ENCODE measurements at regions not wholly inside any gene's neighbourhood (a gene's known extent, or its start where the extent isn't known, plus 50 kb on each side); places are given as distances from the start of the nearest gene placed in this dataset.

GRCh38 chr5:86546044-86546443, 71.7 kb upstream of the COX7C start (continued):
- no peak for TF ChIP-seq FOXK1 (CRISPR knock-in tag; IDR thresholded peaks at IDR 0.05; ENCODE audit: borderline replicate concordance)
- TF ChIP-seq RBFOX2 (IDR thresholded peaks at IDR 0.05; ENCODE audit: low read depth, low read length), result no peak

GRCh38 chr5:86546582-86546981, 71.2 kb upstream of the COX7C start:
- H3K36me3 ChIP-seq (ENCODE audit: control insufficient read depth, insufficient read depth, low read length), result no peaks in the 10 kb centered on the region
- ATAC-seq (peak; percentile 34; the same call in 1 of the 3 replicates), FAIRE-seq (no peak), DNase-seq (ENCODE audit: extremely low read depth in 1 of 4, low spot score in 3 of 4) (no peak)
- no peak overlapping the region for H3K4me3 ChIP-seq
- H3K4me2 ChIP-seq (ENCODE audit: insufficient read depth, low read length), result no peak overlapping the region
- H3K9me3 ChIP-seq (replicated peaks; ENCODE audit: control insufficient read depth, insufficient read depth, low read depth, low read length), result no peaks in the 10 kb centered on the region
- H4K20me1 ChIP-seq (replicated peaks; ENCODE audit: control insufficient read depth, insufficient read depth, low read length), result no peaks in the 10 kb centered on the region
- no peak overlapping the region for H3K27ac ChIP-seq (ENCODE audit: extremely low read depth, low read depth, low read length)
- no peak overlapping the region for H2AFZ ChIP-seq (ENCODE audit: low read depth, low read length)
- intact Hi-C loops (cut with micrococcal nuclease), result no loop called here
- in situ Hi-C loops (cut with MboI), result no loop called here
- TF ChIP-seq ZNF239 (CRISPR knock-in tag; IDR thresholded peaks at IDR 0.05) (peak; percentile 43; the same call in 1 of the 2 replicates), TSHZ1 (CRISPR knock-in tag; IDR thresholded peaks at IDR 0.05) (no peak), CBX5 (IDR thresholded peaks at IDR 0.05; ENCODE audit: borderline replicate concordance, low read depth) (no peak), NFYB (IDR thresholded peaks at IDR 0.05; ENCODE audit: extremely low read depth, insufficient read length) (no peak), YY1 (IDR thresholded peaks at IDR 0.05; ENCODE audit: borderline replicate concordance in 1 of 3, control insufficient read depth in 1 of 3, extremely low read depth in 1 of 3, insufficient read depth in 3 of 3, insufficient read length in 1 of 3, insufficient replicate concordance in 2 of 3, low read depth in 1 of 3, low read length in 2 of 3) (peak in 1 of 3 experiments; percentile 65), CTCF (IDR thresholded peaks at IDR 0.05 in 2 of 3, conservative IDR thresholded peaks at IDR 0.05 in 1 of 3; ENCODE audit: insufficient read depth in 2 of 3, low read depth in 1 of 3, low read length in 3 of 3) (0 out of 6 replicates have a peak, but pooled peaks of 1 of the 3 experiments have one; percentile 15)
- no TSS peak for BruUV-seq (replicated peaks)
- ChIA-PET CTCF (ENCODE audit: low intra/inter-chr PET ratio) (no interaction called here), POLR2A (interaction anchor here (1.4 kb wide), 1 partner anchor 17 kb away, joined by 3 read pairs; no protein-coding TSS in a partner anchor)
- no peaks in the 10 kb centered on the region for H3K4me1 ChIP-seq (replicated peaks in 1 of 2; ENCODE audit: control insufficient read depth in 2 of 2, insufficient read depth in 2 of 2, low read length in 2 of 2)
- no peaks in the 10 kb centered on the region for H3K9me1 ChIP-seq (ENCODE audit: control insufficient read depth, insufficient read depth, low read length)
- WGBS (ENCODE audit: insufficient coverage, low coverage, missing lambda C conversion rate), result 44% methylated on average over 4 of the region's 4 CpGs
- H3K27me3 ChIP-seq (ENCODE audit: control insufficient read depth in 2 of 2, insufficient read depth in 2 of 2, low read length in 2 of 2), result no peaks in the 10 kb centered on the region
- H3K79me2 ChIP-seq (ENCODE audit: control insufficient read depth, insufficient read depth, low read length), result no peaks in the 10 kb centered on the region
- no peak overlapping the region for H3K9ac ChIP-seq (ENCODE audit: insufficient read depth in 1 of 2, low read depth in 2 of 2, low read length in 2 of 2)
